ENCODE measurements at regions not wholly inside any gene's neighbourhood (a gene's known extent, or its start where the extent isn't known, plus 50 kb on each side); places are given as distances from the start of the nearest gene placed in this dataset.
A peak's percentile ranks its signal among the peaks of the same experiment; 100 is the strongest.
"Not testable (repeated sequence)": the region's sequence is repeated elsewhere in the genome, so short reads cannot be mapped to it uniquely, and the experiment has no call there.

DNA sequence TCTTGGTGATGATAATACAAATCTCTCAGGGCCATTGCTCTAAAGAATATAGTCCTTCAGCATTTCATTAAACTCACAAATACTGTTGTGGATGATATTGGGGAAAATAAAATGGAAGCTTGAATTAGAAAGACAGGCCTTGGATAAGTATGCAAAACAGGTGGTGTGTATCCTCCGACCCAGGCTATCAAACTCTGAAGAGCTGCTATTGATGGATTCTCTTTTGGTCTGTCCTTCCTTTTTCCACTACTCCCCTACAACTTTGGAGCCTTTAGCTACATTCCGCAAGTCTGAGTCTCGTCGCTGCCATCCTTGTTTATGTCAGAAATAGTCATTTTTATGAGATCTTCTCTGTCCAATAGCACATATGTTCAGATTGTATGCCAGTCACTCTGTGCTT, 351.6 kb downstream of the KCNJ2 start:
- H3K9me3 ChIP-seq, result no peaks in the 10 kb centered on the region
- no peaks in the 10 kb centered on the region for H3K27me3 ChIP-seq
- intact Hi-C loops (cut with DNase I; ENCODE audit: low total_unique reads), result no loop called here
- no peak overlapping the region for H3K27ac ChIP-seq
- H3K4me3 ChIP-seq, result no peak overlapping the region
- no peak for DNase-seq
- no peaks in the 10 kb centered on the region for H3K4me1 ChIP-seq
- TF ChIP-seq, protein P1, sequence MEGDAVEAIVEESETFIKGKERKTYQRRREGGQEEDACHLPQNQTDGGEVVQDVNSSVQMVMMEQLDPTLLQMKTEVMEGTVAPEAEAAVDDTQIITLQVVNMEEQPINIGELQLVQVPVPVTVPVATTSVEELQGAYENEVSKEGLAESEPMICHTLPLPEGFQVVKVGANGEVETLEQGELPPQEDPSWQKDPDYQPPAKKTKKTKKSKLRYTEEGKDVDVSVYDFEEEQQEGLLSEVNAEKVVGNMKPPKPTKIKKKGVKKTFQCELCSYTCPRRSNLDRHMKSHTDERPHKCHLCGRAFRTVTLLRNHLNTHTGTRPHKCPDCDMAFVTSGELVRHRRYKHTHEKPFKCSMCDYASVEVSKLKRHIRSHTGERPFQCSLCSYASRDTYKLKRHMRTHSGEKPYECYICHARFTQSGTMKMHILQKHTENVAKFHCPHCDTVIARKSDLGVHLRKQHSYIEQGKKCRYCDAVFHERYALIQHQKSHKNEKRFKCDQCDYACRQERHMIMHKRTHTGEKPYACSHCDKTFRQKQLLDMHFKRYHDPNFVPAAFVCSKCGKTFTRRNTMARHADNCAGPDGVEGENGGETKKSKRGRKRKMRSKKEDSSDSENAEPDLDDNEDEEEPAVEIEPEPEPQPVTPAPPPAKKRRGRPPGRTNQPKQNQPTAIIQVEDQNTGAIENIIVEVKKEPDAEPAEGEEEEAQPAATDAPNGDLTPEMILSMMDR (IDR thresholded peaks at IDR 0.05), result no peak
- no peaks in the 10 kb centered on the region for H3K36me3 ChIP-seq

DNA sequence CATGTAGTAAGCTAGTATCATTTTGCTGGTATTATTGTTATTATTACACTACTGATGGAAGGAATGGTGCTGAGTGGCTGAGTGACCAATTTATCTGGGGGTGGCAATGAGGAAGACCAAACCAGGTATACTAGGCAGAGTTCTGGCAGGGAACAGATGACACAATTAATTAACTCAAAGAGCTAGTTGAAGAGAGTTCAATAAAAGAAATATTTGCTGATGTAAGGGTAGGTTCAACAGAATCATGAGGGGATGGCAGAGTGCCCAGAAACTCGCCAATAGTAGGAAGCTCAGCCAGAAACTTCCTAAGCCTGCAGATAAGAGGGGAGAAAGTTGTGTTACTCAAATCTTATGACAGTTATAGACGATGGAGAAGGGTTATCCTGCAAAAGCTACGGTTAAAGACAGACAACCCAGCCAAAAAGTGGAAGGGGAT, 352.5 kb downstream of the KCNJ2 start:
- H3K4me3 ChIP-seq, result no peak overlapping the region
- H3K27ac ChIP-seq, result no peak overlapping the region
- TF ChIP-seq, protein P1 (IDR thresholded peaks at IDR 0.05), result no peak
- no peaks in the 10 kb centered on the region for H3K4me1 ChIP-seq
- no peaks in the 10 kb centered on the region for H3K9me3 ChIP-seq
- no peaks in the 10 kb centered on the region for H3K36me3 ChIP-seq
- peak in 1 of 2 donors; percentile 50 for DNase-seq
- no peaks in the 10 kb centered on the region for H3K27me3 ChIP-seq
- intact Hi-C loops (cut with DNase I; ENCODE audit: low total_unique reads), result no loop called here

DNA sequence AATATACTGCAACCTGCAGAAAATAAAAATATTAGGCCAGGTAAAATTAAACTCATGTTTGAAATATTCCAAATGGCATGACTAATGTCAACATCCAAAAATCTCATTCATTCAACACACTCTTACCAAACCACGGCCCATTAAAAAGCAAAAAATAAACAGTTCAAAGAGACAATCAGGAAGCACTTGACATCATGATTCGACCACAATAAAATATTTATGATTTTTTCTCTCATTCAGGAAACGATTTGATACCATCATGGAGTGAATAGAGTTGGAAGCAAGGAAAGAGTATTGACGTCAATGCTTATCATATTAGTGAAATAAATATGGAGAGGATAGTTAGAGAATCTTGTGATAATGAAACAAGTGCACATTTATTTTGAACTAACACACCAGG, 354.1 kb downstream of the KCNJ2 start:
- intact Hi-C loops (cut with DNase I; ENCODE audit: low total_unique reads), result no loop called here

DNA sequence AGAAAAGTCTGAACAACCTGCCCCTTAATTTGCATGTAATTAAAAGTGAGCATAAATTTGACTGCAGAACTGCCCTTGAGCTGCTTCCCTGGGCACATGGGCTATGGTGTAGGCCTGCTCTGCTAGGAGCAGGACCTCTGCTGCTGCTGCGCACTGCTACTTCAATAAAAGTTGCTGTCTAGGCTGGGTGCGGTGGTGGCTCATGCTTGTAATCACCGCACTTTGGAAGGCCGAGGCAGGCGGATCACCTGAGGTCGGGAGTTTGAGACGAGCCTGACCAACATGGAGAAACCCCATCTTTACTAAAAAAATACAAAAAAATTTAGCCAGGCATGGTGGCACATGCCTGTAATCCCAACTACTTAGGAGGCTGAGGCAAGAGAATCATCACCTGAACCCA, 355.7 kb downstream of the KCNJ2 start:
- DNase-seq; H3K36me3 ChIP-seq; H3K4me3 ChIP-seq; H3K27ac ChIP-seq; H3K4me1 ChIP-seq; H3K9me3 ChIP-seq; H3K27me3 ChIP-seq; intact Hi-C loops (cut with DNase I; ENCODE audit: low total_unique reads): not testable (repeated sequence)

More for the DNA sequence above, 354.1 kb downstream of the KCNJ2 start:
- Histone ChIP-seq H3K4me1 (no peaks in the 10 kb centered on the region), H3K36me3 (no peaks in the 10 kb centered on the region), H3K27me3 (no peaks in the 10 kb centered on the region), H3K4me3 (no peak overlapping the region), H3K9me3 (no peaks in the 10 kb centered on the region), H3K27ac (no peak overlapping the region)
- TF ChIP-seq, protein P1 (IDR thresholded peaks at IDR 0.05), result no peak
- DNase-seq, result no peak

DNA sequence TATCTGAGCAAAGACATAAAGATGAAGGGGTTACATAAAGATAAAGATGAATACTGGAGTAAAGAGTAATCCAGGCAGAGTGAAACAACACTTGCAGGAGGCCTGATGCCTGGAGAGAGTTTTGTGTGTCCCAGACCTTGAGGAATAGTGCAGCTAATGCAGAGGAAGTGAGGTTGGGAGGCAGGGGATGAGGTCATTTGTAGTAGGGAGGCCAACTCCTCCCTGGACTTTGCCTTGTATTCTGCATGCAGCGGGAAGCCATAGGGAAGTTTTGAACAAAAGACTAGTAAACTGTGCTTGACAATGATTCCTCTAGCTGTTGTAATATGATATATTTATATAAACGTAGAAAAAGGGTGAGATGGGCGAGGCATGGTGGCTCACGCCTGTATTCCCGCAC, 356.6 kb downstream of the KCNJ2 start:
- Histone ChIP-seq H3K27ac (no peak overlapping the region), H3K27me3 (no peaks in the 10 kb centered on the region), H3K36me3 (no peaks in the 10 kb centered on the region), H3K9me3 (no peaks in the 10 kb centered on the region), H3K4me3 (no peak overlapping the region), H3K4me1 (no peaks in the 10 kb centered on the region)
- DNase-seq, result no peak
- intact Hi-C loops (cut with DNase I; ENCODE audit: low total_unique reads), result no loop called here
- TF ChIP-seq, protein P1 (IDR thresholded peaks at IDR 0.05), result no peak

DNA sequence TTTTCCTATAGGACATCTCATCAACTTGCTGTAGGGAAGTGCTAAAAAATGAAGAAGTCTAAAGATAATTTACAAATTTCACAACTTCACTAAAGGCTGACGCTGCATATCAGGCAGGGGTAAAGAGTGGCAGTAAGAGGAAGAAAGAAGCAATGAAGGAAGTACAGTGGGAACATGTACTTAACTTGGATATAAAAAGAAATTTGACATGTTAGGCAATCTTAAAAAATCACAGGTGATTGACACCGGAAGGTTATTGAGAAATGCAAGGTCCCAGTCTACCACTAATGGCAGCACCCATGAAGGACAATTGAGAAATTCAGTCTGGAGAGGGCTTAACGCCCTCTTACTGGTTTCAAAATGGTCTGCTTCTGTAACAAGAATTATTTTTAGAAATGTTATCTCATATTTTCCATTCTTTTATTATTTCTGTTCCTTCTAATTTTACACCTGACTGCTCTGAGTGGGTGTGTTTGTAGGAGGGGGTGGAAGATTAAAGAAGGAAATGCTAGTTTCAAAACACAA, 358.1 kb downstream of the KCNJ2 start:
- intact Hi-C loops (cut with DNase I; ENCODE audit: low total_unique reads), result no loop called here
- TF ChIP-seq, protein P1 (IDR thresholded peaks at IDR 0.05), result no peak
- no peaks in the 10 kb centered on the region for H3K9me3 ChIP-seq
- H3K27me3 ChIP-seq, result no peaks in the 10 kb centered on the region
- no peak for DNase-seq
- no peaks in the 10 kb centered on the region for H3K36me3 ChIP-seq
- H3K4me3 ChIP-seq, result no peak overlapping the region
- H3K4me1 ChIP-seq, result no peaks in the 10 kb centered on the region
- no peak overlapping the region for H3K27ac ChIP-seq

Data from tibial artery (tissue), 4 donors.